Breast epithelium (tissue), 4 donors: ENCODE measurements at regions not wholly inside any gene's neighbourhood (a gene's known extent, or its start where the extent isn't known, plus 50 kb on each side); places are given as distances from the start of the nearest gene placed in this dataset.

Experiments
- DNase-seq, 2 donors: peaks; one replicate each; pipeline ENCODE4 v3.0.0-alpha.2; 2019; ENCODE audit warnings: low spot score in 2 of 2
- H3K27ac ChIP-seq, 2 donors: fragments of 200-600 bp; sonication (generic) in 1 of 2; one replicate each; pipeline ENCODE4 v1.5.1; 2016 to 2019; ENCODE audit warnings: mild to moderate bottlenecking in 1 of 2
- H3K27me3 ChIP-seq, 2 donors: fragments of 200-600 bp; sonication (generic) in 1 of 2; one replicate each; pipeline versions ENCODE4 v1.5.1 to v1.6.0; 2017 to 2019; ENCODE audit warnings: control low read depth in 1 of 2, mild to moderate bottlenecking in 1 of 2
- H3K36me3 ChIP-seq: fragments of 200-600 bp; one replicate; pipeline ENCODE4 v1.5.1; 2019
- H3K4me1 ChIP-seq, 2 donors: fragments of 200-600 bp; sonication (generic); one replicate each; pipeline ENCODE4 v1.5.1; 2016 to 2019; ENCODE audit warnings: control low read depth in 1 of 2
- H3K4me3 ChIP-seq, 3 donors: fragments of 200-600 bp; sonication (generic); 1 replicate in 2 of 3; 2 replicates in 1 of 3; pipeline ENCODE4 v1.5.1; 2016 to 2019; ENCODE audit warnings: mild to moderate bottlenecking in 3 of 3, moderate library complexity in 2 of 3
- H3K9me3 ChIP-seq, 2 donors: fragments of 200-600 bp; sonication (generic) in 1 of 2; one replicate each; pipeline ENCODE4 v1.5.1; 2016 to 2019; ENCODE audit warnings: control low read depth in 1 of 2
- CTCF ChIP-seq, 3 donors: fragments of 450-650 bp; IDR thresholded peaks; one replicate each; pipeline ENCODE4 v1.5.1; 2016 to 2017; ENCODE audit warnings: antibody characterized with exemption in 3 of 3, mild to moderate bottlenecking in 3 of 3, moderate library complexity in 3 of 3
- POLR2A ChIP-seq: fragments of 450-650 bp; IDR thresholded peaks from one replicate; pipeline ENCODE4 v1.6.1; 2016; ENCODE audit warnings: antibody characterized with exemption, mild to moderate bottlenecking, moderate library complexity
- POLR2AphosphoS5 ChIP-seq, 3 donors: sonication (generic); formaldehyde crosslinking; IDR thresholded peaks; one replicate each; pipeline ENCODE4 v1.6.1; 2017; ENCODE audit warnings: antibody characterized with exemption in 3 of 3
- intact Hi-C: fragments of 100-400 bp; cut with DNase I; formaldehyde crosslinking; loops from one replicate; pipeline ENCODE4 v1.15.1; 2023; ENCODE audit warnings: low total_unique reads

- no peaks in the 10 kb centered on the region for H3K27me3 ChIP-seq
- H3K9me3 ChIP-seq: peaks cover 0 to 18% of the 10 kb centered on the region in 2 donors
- DNase-seq: no peak
- no peak for TF ChIP-seq CTCF (IDR thresholded peaks at IDR 0.05)
- no peak for TF ChIP-seq POLR2A
- TF ChIP-seq POLR2AphosphoS5 (IDR thresholded peaks at IDR 0.05): no peak
- no peaks in the 10 kb centered on the region for H3K36me3 ChIP-seq
- H3K4me1 ChIP-seq: no peaks in the 10 kb centered on the region
- no peak overlapping the region for H3K4me3 ChIP-seq
- H3K27ac ChIP-seq: no peak overlapping the region
- intact Hi-C loops: no loop called here
Measured at GRCh38 chr14:40074169-40074568, 641.9 kb upstream of the FBXO33 start.

- intact Hi-C loops: no loop called here
- no peaks in the 10 kb centered on the region for H3K27me3 ChIP-seq
Measured at GRCh38 chr14:40072175-40072574, 639.9 kb upstream of the FBXO33 start.

GRCh38 chr14:40058901-40059897, 627.0 kb upstream of the FBXO33 start:
- intact Hi-C loops: no loop called here
- DNase-seq: no peak
- Histone ChIP-seq H3K4me3 (no peak overlapping the region), H3K36me3 (no peaks in the 10 kb centered on the region), H3K4me1 (no peaks in the 10 kb centered on the region), H3K27ac (no peak overlapping the region), H3K9me3 (peaks cover 0 to 5% of the 10 kb centered on the region in 2 donors), H3K27me3 (no peaks in the 10 kb centered on the region)
- no peak for TF ChIP-seq POLR2AphosphoS5 (IDR thresholded peaks at IDR 0.05)

More at GRCh38 chr14:40072175-40072574, 639.9 kb upstream of the FBXO33 start:
- no peaks in the 10 kb centered on the region for H3K4me1 ChIP-seq
- H3K9me3 ChIP-seq: peaks cover 0 to 18% of the 10 kb centered on the region in 2 donors
- TF ChIP-seq CTCF (IDR thresholded peaks at IDR 0.05) (no peak), POLR2AphosphoS5 (IDR thresholded peaks at IDR 0.05) (no peak), POLR2A (no peak)
- no peak overlapping the region for H3K27ac ChIP-seq
- no peak overlapping the region for H3K4me3 ChIP-seq
- no peak for DNase-seq
- H3K36me3 ChIP-seq: no peaks in the 10 kb centered on the region

GRCh38 chr14:40053416-40053815, 621.2 kb upstream of the FBXO33 start:
- Histone ChIP-seq H3K4me3 (no peak overlapping the region), H3K9me3 (no peaks in the 10 kb centered on the region), H3K36me3 (no peaks in the 10 kb centered on the region), H3K27ac (no peak overlapping the region), H3K27me3 (no peaks in the 10 kb centered on the region), H3K4me1 (no peaks in the 10 kb centered on the region)
- intact Hi-C loops: no loop called here
- no peak for DNase-seq
- TF ChIP-seq POLR2AphosphoS5 (IDR thresholded peaks at IDR 0.05): no peak
- TF ChIP-seq CTCF (IDR thresholded peaks at IDR 0.05): no peak
- TF ChIP-seq POLR2A: no peak

GRCh38 chr14:40028991-40029390, 596.8 kb upstream of the FBXO33 start:
- TF ChIP-seq CTCF (IDR thresholded peaks at IDR 0.05) (no peak), POLR2A (no peak), POLR2AphosphoS5 (IDR thresholded peaks at IDR 0.05) (no peak)
- Histone ChIP-seq H3K9me3 (no peaks in the 10 kb centered on the region), H3K27me3 (no peaks in the 10 kb centered on the region), H3K27ac (no peak overlapping the region), H3K4me1 (no peaks in the 10 kb centered on the region), H3K4me3 (no peak overlapping the region), H3K36me3 (no peaks in the 10 kb centered on the region)
- no peak for DNase-seq
- intact Hi-C loops: no loop called here
